ENCODE measurements at regions not wholly inside any gene's neighbourhood (a gene's known extent, or its start where the extent isn't known, plus 50 kb on each side); places are given as distances from the start of the nearest gene placed in this dataset.

GRCh38 chr1:79693441-79694114 lies 687.0 kb upstream of the ADGRL4 start (continued):
- no peak for TF ChIP-seq IRX3 (CRISPR knock-in tag; IDR thresholded peaks at IDR 0.05; ENCODE audit: borderline replicate concordance, low read depth)
- no peak for TF ChIP-seq TBL1XR1 (IDR thresholded peaks at IDR 0.05; ENCODE audit: borderline replicate concordance, low read length, partially characterized antibody)

DNA sequence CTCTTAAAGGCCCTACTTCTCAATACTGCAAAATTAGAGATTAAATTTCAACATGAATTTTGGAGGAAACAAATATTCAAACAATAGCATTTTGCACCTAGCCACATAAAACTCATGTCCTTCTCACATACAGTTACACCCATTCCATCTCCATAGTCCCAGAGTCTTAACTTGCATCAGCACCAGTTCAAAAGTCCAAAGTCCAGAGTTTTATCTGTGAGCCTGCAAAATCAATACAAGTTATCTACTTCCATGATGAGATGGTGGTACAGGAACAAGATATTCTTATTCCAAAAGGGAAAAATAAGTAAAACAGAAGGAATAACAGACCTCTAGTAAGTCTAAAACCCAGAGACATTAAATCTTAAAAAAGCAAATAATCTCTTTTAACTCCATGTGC lies 686.0 kb upstream of the ADGRL4 start:
- H3K27ac ChIP-seq (ENCODE audit: extremely low read length, insufficient read depth, low read length), result no peak overlapping the region
- BruUV-seq (replicated peaks), result no TSS peak
- H4K20me1 ChIP-seq (ENCODE audit: insufficient read depth, low read length), result no peaks in the 10 kb centered on the region
- no peak overlapping the region for H3K4me3 ChIP-seq (replicated peaks in 1 of 3; ENCODE audit: insufficient read depth in 1 of 3, low read depth in 2 of 3, low read length in 3 of 3)
- CTCF ChIA-PET (ENCODE audit: low intra/inter-chr PET ratio, low total read pairs), result no interaction called here
- TF ChIP-seq MZF1 (CRISPR knock-in tag; IDR thresholded peaks at IDR 0.05; ENCODE audit: borderline replicate concordance) (no peak), PITX1 (CRISPR knock-in tag; IDR thresholded peaks at IDR 0.05) (no peak), ZFY (CRISPR knock-in tag; IDR thresholded peaks at IDR 0.05) (no peak), MXD4 (CRISPR knock-in tag; IDR thresholded peaks at IDR 0.05) (no peak), ZSCAN21 (CRISPR knock-in tag; IDR thresholded peaks at IDR 0.05; ENCODE audit: borderline replicate concordance) (no peak), ZSCAN25 (CRISPR knock-in tag; IDR thresholded peaks at IDR 0.05) (no peak), KLF9 (CRISPR knock-in tag; IDR thresholded peaks at IDR 0.05; ENCODE audit: low read depth) (no peak), NFYB (CRISPR knock-in tag; IDR thresholded peaks at IDR 0.05) (no peak), ELF4 (CRISPR knock-in tag; IDR thresholded peaks at IDR 0.05; ENCODE audit: borderline replicate concordance) (no peak), SP4 (CRISPR knock-in tag; IDR thresholded peaks at IDR 0.05) (no peak), ZMYM4 (CRISPR knock-in tag; IDR thresholded peaks at IDR 0.05) (no peak), ZNF292 (CRISPR knock-in tag; IDR thresholded peaks at IDR 0.05; ENCODE audit: borderline replicate concordance, low read depth) (no peak), NR2F6 (IDR thresholded peaks at IDR 0.05) (no peak), NR2F6 (CRISPR knock-in tag; IDR thresholded peaks at IDR 0.05) (no peak)
- POLR2A ChIA-PET, result no interaction called here
- no peaks in the 10 kb centered on the region for H3K36me3 ChIP-seq (replicated peaks in 1 of 2; ENCODE audit: control insufficient read depth in 1 of 2, insufficient read depth in 2 of 2, low read length in 2 of 2)
- H3K4me2 ChIP-seq (ENCODE audit: low read depth, low read length), result no peak overlapping the region
- no peaks in the 10 kb centered on the region for H3K27me3 ChIP-seq (ENCODE audit: control insufficient read depth in 1 of 2, insufficient read depth in 2 of 2, low read length in 2 of 2)
- intact Hi-C loops (cut with micrococcal nuclease; ENCODE audit: unreplicated experiment) (no loop called here), in situ Hi-C loops (cut with HindIII; ENCODE audit: extremely low pct_ligation_motif_present, low pct_unique_long_range_greater_than_20kb) (no loop called here)
- ATAC-seq (no peak), FAIRE-seq (no peak), DNase-seq (ENCODE audit: low spot score) (no peak)
- no peak overlapping the region for H3K9ac ChIP-seq (ENCODE audit: insufficient read depth, low read depth, low read length)
- no peak overlapping the region for H2AFZ ChIP-seq (ENCODE audit: low read length)
- H3K9me3 ChIP-seq (ENCODE audit: low read length), result peaks cover 75% of the 10 kb centered on the region
- no peaks in the 10 kb centered on the region for H3K79me2 ChIP-seq (ENCODE audit: insufficient read depth, low read length)
- H3K4me1 ChIP-seq (ENCODE audit: insufficient read depth, low read length), result no peaks in the 10 kb centered on the region

Measured in HepG2 (cell line).